GM12865 (cell line): ENCODE measurements at regions not wholly inside any gene's neighbourhood (a gene's known extent, or its start where the extent isn't known, plus 50 kb on each side); places are given as distances from the start of the nearest gene placed in this dataset.

Experiments
- DNase-seq: peaks from one replicate; pipeline ENCODE4 v3.0.0; 2010; ENCODE audit warnings: low read depth
- H3K4me3 ChIP-seq: 2 replicates; pipeline ENCODE4 v1.5.1; 2011; ENCODE audit warnings: mild to moderate bottlenecking, low read depth, low read length, control low read depth
- TF ChIP-seq, protein P1 (sequence below): IDR thresholded peaks from 2 replicates; pipeline ENCODE4 v1.5.1; 2011; ENCODE audit warnings: low read length, control low read depth, low read depth, inconsistent platforms; ENCODE audit not compliant: insufficient read depth; ENCODE audit errors: missing control alignments

DNA sequence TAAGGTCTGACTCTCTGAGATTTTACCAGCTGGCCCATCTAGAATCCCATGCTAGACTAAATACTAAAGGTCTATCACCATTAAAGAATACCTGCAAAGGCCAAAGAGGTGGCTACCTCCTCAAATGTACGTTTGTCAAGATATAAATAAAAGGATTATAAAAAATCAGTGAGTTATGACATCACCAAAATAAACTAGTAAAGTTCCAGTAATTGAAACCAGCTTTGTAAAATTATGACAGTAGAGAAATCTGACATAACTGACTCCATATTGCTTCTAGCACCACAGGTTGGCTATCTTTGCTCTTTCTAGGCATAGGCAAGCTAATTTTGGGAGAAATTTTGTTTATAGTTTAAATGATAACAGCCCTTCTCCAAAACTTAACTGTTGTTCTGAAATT lies 536.3 kb downstream of the TFAP2A start:
- TF ChIP-seq, protein P1, sequence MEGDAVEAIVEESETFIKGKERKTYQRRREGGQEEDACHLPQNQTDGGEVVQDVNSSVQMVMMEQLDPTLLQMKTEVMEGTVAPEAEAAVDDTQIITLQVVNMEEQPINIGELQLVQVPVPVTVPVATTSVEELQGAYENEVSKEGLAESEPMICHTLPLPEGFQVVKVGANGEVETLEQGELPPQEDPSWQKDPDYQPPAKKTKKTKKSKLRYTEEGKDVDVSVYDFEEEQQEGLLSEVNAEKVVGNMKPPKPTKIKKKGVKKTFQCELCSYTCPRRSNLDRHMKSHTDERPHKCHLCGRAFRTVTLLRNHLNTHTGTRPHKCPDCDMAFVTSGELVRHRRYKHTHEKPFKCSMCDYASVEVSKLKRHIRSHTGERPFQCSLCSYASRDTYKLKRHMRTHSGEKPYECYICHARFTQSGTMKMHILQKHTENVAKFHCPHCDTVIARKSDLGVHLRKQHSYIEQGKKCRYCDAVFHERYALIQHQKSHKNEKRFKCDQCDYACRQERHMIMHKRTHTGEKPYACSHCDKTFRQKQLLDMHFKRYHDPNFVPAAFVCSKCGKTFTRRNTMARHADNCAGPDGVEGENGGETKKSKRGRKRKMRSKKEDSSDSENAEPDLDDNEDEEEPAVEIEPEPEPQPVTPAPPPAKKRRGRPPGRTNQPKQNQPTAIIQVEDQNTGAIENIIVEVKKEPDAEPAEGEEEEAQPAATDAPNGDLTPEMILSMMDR, result no peak
- DNase-seq, result no peak
- H3K4me3 ChIP-seq, result no peak overlapping the region

DNA sequence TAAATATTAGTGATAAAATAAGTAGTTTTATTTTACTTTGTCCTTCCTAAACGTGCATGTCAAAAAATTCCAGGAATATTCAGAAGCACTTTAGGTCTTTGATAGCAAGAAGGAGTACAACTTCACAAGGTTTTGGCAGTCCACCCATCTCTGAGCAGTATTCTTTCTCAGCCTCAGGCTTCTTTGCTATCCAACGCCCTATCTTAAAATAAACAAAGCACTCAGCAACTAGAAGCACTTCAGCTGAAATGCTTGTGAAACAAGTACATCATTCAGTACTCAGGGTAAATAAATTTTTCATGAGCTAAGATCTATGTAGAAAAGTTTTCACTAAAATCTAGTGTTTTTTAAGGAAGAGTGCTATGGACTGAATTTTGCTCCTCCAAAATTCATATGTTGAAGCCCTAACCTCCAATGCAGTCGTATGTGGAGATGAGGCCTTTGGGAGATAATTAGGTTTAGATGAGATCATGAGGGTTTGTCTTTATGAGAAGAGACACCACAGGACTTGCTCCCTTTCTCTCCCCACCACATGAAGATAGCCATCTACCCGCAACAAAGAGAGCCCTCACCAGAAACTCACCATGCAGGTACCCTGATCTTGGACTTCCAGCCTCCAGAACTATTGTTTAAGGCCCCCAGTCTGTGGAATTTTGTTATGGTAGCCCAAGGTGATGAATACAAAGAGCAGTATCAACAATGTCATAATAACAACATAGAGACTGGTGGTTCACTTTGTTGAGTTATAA lies 539.1 kb downstream of the TFAP2A start:
- TF ChIP-seq, protein P1, result no peak
- H3K4me3 ChIP-seq, result no peak overlapping the region
- DNase-seq, result no peak

DNA sequence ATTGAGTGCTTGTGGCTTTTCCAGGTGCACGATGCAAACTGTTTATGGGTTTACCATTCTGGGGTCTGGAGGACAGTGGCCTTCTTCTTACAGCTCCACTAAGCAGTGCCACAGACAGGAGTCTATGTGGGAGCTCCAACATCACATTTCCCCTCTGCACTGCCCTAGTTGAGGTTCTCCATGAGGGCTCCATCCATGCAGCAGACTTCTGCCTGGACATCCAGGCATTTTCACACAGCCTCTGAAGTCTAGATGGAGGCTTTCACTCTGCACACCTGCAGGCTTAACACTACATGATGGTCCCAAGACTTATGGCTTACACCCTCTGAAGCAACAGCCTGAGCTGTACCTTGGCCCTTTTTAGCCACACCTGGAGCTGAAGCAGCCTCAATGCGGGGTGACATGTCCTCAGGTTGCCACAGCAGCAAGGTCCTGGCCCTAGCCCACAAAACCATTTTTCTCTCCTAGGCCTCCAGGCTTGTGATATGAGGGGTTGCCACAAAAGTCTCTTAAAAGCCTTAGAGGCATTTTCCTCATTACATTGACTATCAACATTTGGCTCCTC lies 552.2 kb downstream of the TFAP2A start:
- H3K4me3 ChIP-seq, result no peak overlapping the region
- no peak for DNase-seq

DNA sequence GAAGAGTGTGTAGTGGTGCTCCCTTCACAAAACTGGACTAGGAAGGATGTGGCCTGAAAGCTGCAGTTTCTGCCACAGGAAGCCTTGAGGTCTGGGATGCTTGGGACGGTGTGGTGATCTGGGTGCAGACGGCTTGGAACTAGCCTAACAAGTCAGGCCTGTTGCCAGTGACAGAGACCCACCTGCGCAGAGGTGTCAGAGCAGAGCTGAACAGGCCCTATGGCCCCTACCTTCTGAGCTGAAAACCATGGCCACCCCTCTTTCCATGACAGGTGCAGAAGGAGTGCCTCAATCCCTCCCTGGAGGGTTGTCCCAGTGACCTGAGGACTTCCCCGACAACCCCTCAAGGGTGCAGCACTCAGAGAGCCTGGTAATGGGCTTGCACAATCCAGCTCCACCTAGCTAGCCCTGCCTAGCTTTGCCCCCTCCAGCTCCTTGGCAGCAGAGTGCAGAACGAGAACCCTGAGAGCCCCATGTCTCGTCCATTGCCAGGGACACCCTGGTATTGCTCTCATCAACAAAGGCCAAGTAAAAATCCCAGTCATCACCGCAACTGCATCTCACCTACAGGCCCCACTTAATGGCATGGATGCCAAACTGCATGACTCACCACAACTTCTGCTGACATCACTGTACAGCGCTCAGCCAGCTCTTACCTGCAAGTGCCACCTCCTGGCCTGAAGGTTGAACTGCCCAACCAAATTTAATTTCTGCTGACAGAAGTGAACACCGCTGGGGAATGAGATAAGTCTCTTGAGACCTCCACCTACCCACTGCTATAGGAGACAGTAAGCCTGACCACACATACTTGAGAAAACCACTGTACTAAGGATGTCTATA lies 563.1 kb downstream of the TFAP2A start:
- H3K4me3 ChIP-seq, result no peak overlapping the region
- TF ChIP-seq, protein P1, result peak; percentile 10
- DNase-seq, result peak; percentile 48

More for the DNA sequence above, 552.2 kb downstream of the TFAP2A start:
- TF ChIP-seq, protein P1, result no peak

DNA sequence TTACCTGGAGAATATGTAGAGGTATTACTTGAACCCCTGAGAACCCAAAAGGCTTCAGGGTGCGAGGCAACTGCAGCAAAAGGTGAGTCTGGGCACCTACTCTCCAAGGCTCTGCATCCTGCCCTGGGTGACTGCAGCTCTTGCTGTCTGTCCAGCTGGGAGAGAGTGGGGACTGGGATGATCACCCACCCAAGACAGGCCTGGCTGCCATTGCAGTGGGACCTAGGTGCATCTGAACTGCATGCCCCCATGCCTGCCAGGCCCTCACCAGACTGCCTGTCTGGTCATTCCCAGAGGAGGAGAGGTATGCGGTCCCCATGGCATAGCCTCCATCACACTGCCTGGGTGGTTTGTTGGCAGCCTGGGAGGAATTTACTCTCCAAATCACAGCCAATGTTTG lies 563.9 kb downstream of the TFAP2A start:
- no peak overlapping the region for H3K4me3 ChIP-seq
- TF ChIP-seq, protein P1, result no peak
- no peak for DNase-seq

DNA sequence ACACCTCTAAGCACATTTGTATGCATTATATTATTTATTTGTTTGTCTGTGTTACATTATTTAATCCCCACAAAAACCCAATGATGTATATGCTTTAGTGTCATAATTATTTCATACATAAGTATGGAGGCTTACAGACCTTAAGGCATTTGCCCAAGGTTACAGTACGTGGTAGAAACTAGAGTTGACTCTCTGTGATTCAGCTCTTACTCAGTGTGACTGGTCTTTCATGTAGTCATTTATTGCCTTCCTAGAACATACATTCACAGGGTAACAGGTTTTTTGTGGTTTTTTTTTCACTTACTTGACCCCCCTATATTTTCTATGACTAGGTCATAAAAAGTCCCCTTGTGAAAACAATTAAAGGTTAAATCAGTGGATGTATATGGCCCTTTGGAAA lies 566.8 kb downstream of the TFAP2A start:
- TF ChIP-seq, protein P1, result no peak
- DNase-seq, result no peak
- no peak overlapping the region for H3K4me3 ChIP-seq
